HG02798 (cell line): ENCODE measurements at regions not wholly inside any gene's neighbourhood (a gene's known extent, or its start where the extent isn't known, plus 50 kb on each side); places are given as distances from the start of the nearest gene placed in this dataset.

Experiments used
- ATAC-seq: cut with Tn5 transposase; IDR thresholded peaks from one replicate; pipeline ENCODE4 v1.9.1; 2021; ENCODE audit warnings: mild to moderate bottlenecking; ENCODE audit not compliant: unreplicated experiment, poor library complexity

GRCh38 chr6:92752114-92752513, 667.2 kb downstream of the EPHA7 start:
- no peak for ATAC-seq

- no peak for ATAC-seq
These were observed 671.2 kb downstream of the EPHA7 start for GRCh38 chr6:92748131-92748530.

- no peak for ATAC-seq
These were observed 681.4 kb downstream of the EPHA7 start for GRCh38 chr6:92737983-92738382.

GRCh38 chr6:92723390-92723931, 695.9 kb downstream of the EPHA7 start:
- ATAC-seq = no peak

GRCh38 chr6:92719773-92720172, 699.6 kb downstream of the EPHA7 start:
- ATAC-seq = no peak

- ATAC-seq = no peak
These were observed 702.7 kb downstream of the EPHA7 start for GRCh38 chr6:92716638-92717037.

- ATAC-seq = no peak
These were observed 703.4 kb downstream of the EPHA7 start for GRCh38 chr6:92715991-92716390.

- no peak for ATAC-seq
These were observed 705.0 kb downstream of the EPHA7 start for GRCh38 chr6:92714346-92714745.

GRCh38 chr6:92710048-92710447, 709.3 kb downstream of the EPHA7 start:
- peak; percentile 63 for ATAC-seq

GRCh38 chr6:92708945-92709344, 710.4 kb downstream of the EPHA7 start:
- no peak for ATAC-seq

GRCh38 chr6:92708270-92708669, 711.1 kb downstream of the EPHA7 start:
- no peak for ATAC-seq

GRCh38 chr6:92706976-92707375, 712.4 kb downstream of the EPHA7 start:
- ATAC-seq = no peak

- ATAC-seq = no peak
These were observed 717.8 kb downstream of the EPHA7 start for GRCh38 chr6:92701425-92702096.

GRCh38 chr6:92700411-92700810, 718.9 kb downstream of the EPHA7 start:
- no peak for ATAC-seq

GRCh38 chr6:92690997-92691599, 728.3 kb downstream of the EPHA7 start:
- ATAC-seq = no peak

- ATAC-seq = no peak
These were observed 731.0 kb downstream of the EPHA7 start for GRCh38 chr6:92688342-92688741.

GRCh38 chr6:92687278-92687677, 732.1 kb downstream of the EPHA7 start:
- no peak for ATAC-seq

- ATAC-seq = no peak
These were observed 735.0 kb downstream of the EPHA7 start for GRCh38 chr6:92684386-92684785.

- ATAC-seq = no peak
These were observed 735.6 kb downstream of the EPHA7 start for GRCh38 chr6:92683748-92684147.

- ATAC-seq = no peak
These were observed 736.6 kb downstream of the EPHA7 start for GRCh38 chr6:92682516-92683398.

GRCh38 chr6:92681401-92681800, 738.0 kb downstream of the EPHA7 start:
- no peak for ATAC-seq
